H9 (cell line): ENCODE measurements at regions not wholly inside any gene's neighbourhood (a gene's known extent, or its start where the extent isn't known, plus 50 kb on each side); places are given as distances from the start of the nearest gene placed in this dataset.

Experiments used
- DNase-seq: peaks from one replicate; pipeline ENCODE4 v3.0.0-alpha.2; 2017
- H2AFZ ChIP-seq: one replicate; pipeline ENCODE4 v1.6.1; 2013; ENCODE audit warnings: mild to moderate bottlenecking, low read length, control low read depth, moderate library complexity
- H2AK5ac ChIP-seq: 2 replicates; pipeline ENCODE4 v1.6.1; 2013; ENCODE audit warnings: low read length, control low read depth, mixed read lengths; ENCODE audit not compliant: insufficient read length
- H2BK120ac ChIP-seq: one replicate; pipeline ENCODE4 v1.6.1; 2013; ENCODE audit warnings: low read depth, mild to moderate bottlenecking, low read length, control low read depth, inconsistent platforms; ENCODE audit not compliant: poor library complexity, severe bottlenecking
- H2BK12ac ChIP-seq: 2 replicates; pipeline ENCODE4 v1.6.1; 2013; ENCODE audit warnings: low read length, control low read depth, mixed read lengths, low read depth; ENCODE audit not compliant: insufficient read length
- H2BK15ac ChIP-seq: 2 replicates; pipeline ENCODE4 v1.6.1; 2013; ENCODE audit warnings: low read depth, low read length, control low read depth
- H2BK20ac ChIP-seq: one replicate; pipeline ENCODE4 v1.6.1; 2013; ENCODE audit warnings: low read depth, mild to moderate bottlenecking, low read length, control low read depth, inconsistent platforms; ENCODE audit not compliant: poor library complexity, severe bottlenecking
- H2BK5ac ChIP-seq: 2 replicates; pipeline ENCODE4 v1.6.1; 2013; ENCODE audit warnings: low read length, control low read depth, mixed read lengths; ENCODE audit not compliant: insufficient read length
- H3K14ac ChIP-seq: 2 replicates; pipeline ENCODE4 v1.6.1; 2013; ENCODE audit warnings: low read length, control low read depth; ENCODE audit not compliant: insufficient read depth
- H3K18ac ChIP-seq: 2 replicates; pipeline ENCODE4 v1.6.1; 2013; ENCODE audit warnings: low read depth, mild to moderate bottlenecking, mixed read lengths, low read length, control low read depth; ENCODE audit not compliant: insufficient read length
- H3K23ac ChIP-seq: 2 replicates; pipeline ENCODE4 v1.6.1; 2013; ENCODE audit warnings: low read length, control low read depth, mixed read lengths, low read depth; ENCODE audit not compliant: insufficient read length
- H3K23me2 ChIP-seq: 2 replicates; pipeline ENCODE4 v1.6.1; 2013; ENCODE audit warnings: low read depth, mild to moderate bottlenecking, mixed read lengths, low read length, control low read depth; ENCODE audit not compliant: insufficient read length, poor library complexity, severe bottlenecking
- H3K27ac ChIP-seq: 2 replicates; pipeline ENCODE4 v1.5.1; 2013; ENCODE audit warnings: low read length, control low read depth, mixed read lengths, low read depth; ENCODE audit not compliant: insufficient read length
- H3K27me3 ChIP-seq: 2 replicates; pipeline ENCODE4 v1.6.1; 2013; ENCODE audit warnings: low read length, control low read depth, inconsistent platforms; ENCODE audit not compliant: insufficient read depth
- H3K4ac ChIP-seq: 2 replicates; pipeline ENCODE4 v1.6.1; 2013; ENCODE audit warnings: low read depth, mild to moderate bottlenecking, control low read depth, inconsistent platforms, low read length, moderate library complexity
- H3K4me1 ChIP-seq: 2 replicates; pipeline ENCODE4 v1.6.1; 2013; ENCODE audit warnings: low read length, control low read depth, inconsistent platforms; ENCODE audit not compliant: insufficient read depth
- H3K4me2 ChIP-seq: 2 replicates; pipeline ENCODE4 v1.6.1; 2013; ENCODE audit warnings: low read length, control low read depth, mixed read lengths; ENCODE audit not compliant: insufficient read length, insufficient read depth
- H3K56ac ChIP-seq: 2 replicates; pipeline ENCODE4 v1.6.1; 2013; ENCODE audit warnings: low read depth, mild to moderate bottlenecking, mixed read lengths, low read length, control low read depth; ENCODE audit not compliant: insufficient read length
- H3K79me1 ChIP-seq: 2 replicates; pipeline ENCODE4 v1.6.1; 2013; ENCODE audit warnings: low read depth, mild to moderate bottlenecking, moderate library complexity, low read length, control low read depth, inconsistent platforms; ENCODE audit not compliant: insufficient read depth, poor library complexity, severe bottlenecking
- H3K79me2 ChIP-seq: 2 replicates; pipeline ENCODE4 v1.6.1; 2013; ENCODE audit warnings: low read length, control low read depth, inconsistent platforms; ENCODE audit not compliant: insufficient read depth
- H3K9ac ChIP-seq: 2 replicates; pipeline ENCODE4 v1.6.1; 2013; ENCODE audit warnings: low read length, control low read depth, mixed read lengths; ENCODE audit not compliant: insufficient read length; ENCODE audit errors: extremely low read depth
- H3K9me3 ChIP-seq: one replicate; pipeline ENCODE4 v1.6.1; 2013; ENCODE audit warnings: low read depth, low read length, inconsistent platforms; ENCODE audit not compliant: control insufficient read depth
- H3T11ph ChIP-seq: one replicate; pipeline ENCODE4 v1.6.1; 2013; ENCODE audit warnings: mild to moderate bottlenecking, low read length, control low read depth, inconsistent platforms
- H4K20me1 ChIP-seq: one replicate; pipeline ENCODE4 v1.6.1; 2013; ENCODE audit not compliant: control insufficient read depth, insufficient read length, insufficient read depth
- H4K5ac ChIP-seq: 2 replicates; pipeline ENCODE4 v1.6.1; 2013; ENCODE audit warnings: low read depth, mild to moderate bottlenecking, mixed read lengths, low read length, control low read depth; ENCODE audit not compliant: insufficient read length
- H4K8ac ChIP-seq: replicated peaks from 2 replicates; pipeline ENCODE4 v1.6.1; 2013; ENCODE audit warnings: low read length, control low read depth, mixed read lengths, low read depth; ENCODE audit not compliant: insufficient read length
- H4K91ac ChIP-seq: 2 replicates; pipeline ENCODE4 v1.6.1; 2013; ENCODE audit warnings: low read depth, mild to moderate bottlenecking, moderate library complexity, mixed read lengths, low read length, control low read depth; ENCODE audit not compliant: insufficient read length
- H3K27ac Mint-ChIP-seq, 3 experiments: 2 replicates in 2 of 3; 3 replicates in 1 of 3; pipeline ENCODE4 v1.8.0; 2020 to 2021; ENCODE audit warnings: mixed read lengths in 3 of 3, mild to moderate bottlenecking in 1 of 3, moderate library complexity in 1 of 3
- H3K27me3 Mint-ChIP-seq: 2 replicates; pipeline ENCODE4 v1.8.0; 2021; ENCODE audit warnings: low read depth, mild to moderate bottlenecking, moderate library complexity, mixed read lengths
- H3K36me3 Mint-ChIP-seq, 3 experiments: 2 replicates in 2 of 3; 3 replicates in 1 of 3; pipeline ENCODE4 v1.8.0; 2020 to 2021; ENCODE audit warnings: low read depth in 3 of 3, mixed read lengths in 3 of 3; ENCODE audit not compliant: insufficient read depth in 1 of 3
- H3K4me1 Mint-ChIP-seq, 2 experiments: 2 replicates each; pipeline ENCODE4 v1.8.0; 2020; ENCODE audit warnings: mixed read lengths in 2 of 2
- H3K4me3 Mint-ChIP-seq, 2 experiments: 2 replicates in 1 of 2; 3 replicates in 1 of 2; pipeline ENCODE4 v1.8.0; 2020 to 2021; ENCODE audit warnings: mild to moderate bottlenecking in 2 of 2, mixed read lengths in 2 of 2, moderate library complexity in 1 of 2
- H3K9me3 Mint-ChIP-seq, 2 experiments: 2 replicates in 1 of 2; 3 replicates in 1 of 2; pipeline ENCODE4 v1.8.0; 2020; ENCODE audit warnings: mild to moderate bottlenecking in 2 of 2, mixed read lengths in 2 of 2, moderate library complexity in 1 of 2
- WGBS: extraction: QIAGEN DNeasy Blood & Tissue Kit; methylation state at CpG from one replicate; pipeline ENCODE4 v1.1.7; 2013; ENCODE audit warnings: missing lambda C conversion rate, low lambda C conversion rate, mixed read lengths; ENCODE audit not compliant: insufficient read length; ENCODE audit errors: extremely low coverage; 5-methylcytosine and 5-hydroxymethylcytosine counted together
- TF ChIP-seq, protein P1 (sequence below): fragments of 200-600 bp; sonication (generic); conservative IDR thresholded peaks from 3 replicates; pipeline ENCODE4 v1.8.0; 2021; ENCODE audit warnings: antibody characterized with exemption, mild to moderate bottlenecking

DNA sequence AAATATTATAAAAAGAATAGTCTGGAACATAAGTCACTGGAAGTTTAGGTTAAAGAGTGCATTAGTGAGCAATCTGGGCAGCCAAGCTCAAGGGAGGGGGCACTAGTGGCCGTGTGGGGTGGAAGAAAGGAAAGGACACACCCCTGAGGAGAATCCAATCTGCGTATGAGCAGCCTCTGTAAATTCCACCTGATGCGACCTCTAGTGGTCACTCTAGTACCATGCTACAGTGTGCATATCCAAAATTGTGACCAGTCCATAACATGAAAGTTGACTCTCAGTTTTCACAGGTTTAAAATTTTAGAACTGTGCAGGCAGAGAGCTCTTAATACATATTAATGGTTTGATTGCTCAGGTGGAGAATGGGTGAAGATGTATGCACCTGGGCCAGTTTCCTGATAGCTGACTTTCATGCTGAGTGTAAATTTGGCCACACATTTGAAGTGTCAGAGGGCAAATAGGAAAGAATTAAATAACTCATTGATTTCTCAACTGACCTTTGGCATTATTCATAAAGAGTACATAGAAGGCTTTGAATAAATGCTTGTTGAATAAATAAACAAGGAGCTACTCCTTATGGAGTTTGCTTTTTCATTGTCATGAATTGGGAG, 105.9 kb upstream of the C21orf91 start:
- H2BK20ac ChIP-seq: no peak overlapping the region
- no peak overlapping the region for H4K91ac ChIP-seq
- no peak overlapping the region for H3K23ac ChIP-seq
- no peak overlapping the region for H2BK5ac ChIP-seq
- H3T11ph ChIP-seq: no peak overlapping the region
- H3K27ac ChIP-seq: no peak overlapping the region
- no peaks in the 10 kb centered on the region for H4K20me1 ChIP-seq
- no CpG with 5 or more reads among the region's 3 CpGs for WGBS
- Mint-ChIP-seq H3K4me3 (no peak overlapping the region), H3K27me3 (no peaks in the 10 kb centered on the region), H3K27ac (no peak overlapping the region), H3K9me3 (peaks cover 14 to 15% of the 10 kb centered on the region in 2 experiments), H3K36me3 (peaks cover 15 to 20% (median 15%) of the 10 kb centered on the region in 3 experiments), H3K4me1 (peaks cover 25 to 27% of the 10 kb centered on the region in 2 experiments)
- H3K4me1 ChIP-seq: no peaks in the 10 kb centered on the region
- no peaks in the 10 kb centered on the region for H3K79me2 ChIP-seq
- no peak overlapping the region for H2BK15ac ChIP-seq
- no peak overlapping the region for H3K4me2 ChIP-seq
- no peak overlapping the region for H2BK12ac ChIP-seq
- no peaks in the 10 kb centered on the region for H3K79me1 ChIP-seq
- no peaks in the 10 kb centered on the region for H3K27me3 ChIP-seq
- no peak overlapping the region for H4K5ac ChIP-seq
- H2BK120ac ChIP-seq: no peak overlapping the region
- peak; percentile 61 for DNase-seq
- no peak overlapping the region for H4K8ac ChIP-seq
- H3K56ac ChIP-seq: no peak overlapping the region
- H3K14ac ChIP-seq: no peak overlapping the region
- no peaks in the 10 kb centered on the region for H3K9me3 ChIP-seq
- H3K9ac ChIP-seq: no peak overlapping the region
- no peak overlapping the region for H3K4ac ChIP-seq
- H3K23me2 ChIP-seq: no peaks in the 10 kb centered on the region
- TF ChIP-seq, protein P1, sequence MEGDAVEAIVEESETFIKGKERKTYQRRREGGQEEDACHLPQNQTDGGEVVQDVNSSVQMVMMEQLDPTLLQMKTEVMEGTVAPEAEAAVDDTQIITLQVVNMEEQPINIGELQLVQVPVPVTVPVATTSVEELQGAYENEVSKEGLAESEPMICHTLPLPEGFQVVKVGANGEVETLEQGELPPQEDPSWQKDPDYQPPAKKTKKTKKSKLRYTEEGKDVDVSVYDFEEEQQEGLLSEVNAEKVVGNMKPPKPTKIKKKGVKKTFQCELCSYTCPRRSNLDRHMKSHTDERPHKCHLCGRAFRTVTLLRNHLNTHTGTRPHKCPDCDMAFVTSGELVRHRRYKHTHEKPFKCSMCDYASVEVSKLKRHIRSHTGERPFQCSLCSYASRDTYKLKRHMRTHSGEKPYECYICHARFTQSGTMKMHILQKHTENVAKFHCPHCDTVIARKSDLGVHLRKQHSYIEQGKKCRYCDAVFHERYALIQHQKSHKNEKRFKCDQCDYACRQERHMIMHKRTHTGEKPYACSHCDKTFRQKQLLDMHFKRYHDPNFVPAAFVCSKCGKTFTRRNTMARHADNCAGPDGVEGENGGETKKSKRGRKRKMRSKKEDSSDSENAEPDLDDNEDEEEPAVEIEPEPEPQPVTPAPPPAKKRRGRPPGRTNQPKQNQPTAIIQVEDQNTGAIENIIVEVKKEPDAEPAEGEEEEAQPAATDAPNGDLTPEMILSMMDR: peak; percentile 90
- no peak overlapping the region for H2AK5ac ChIP-seq
- H2AFZ ChIP-seq: no peak overlapping the region
- H3K18ac ChIP-seq: no peak overlapping the region
